ENCODE measurements at regions not wholly inside any gene's neighbourhood (a gene's known extent, or its start where the extent isn't known, plus 50 kb on each side); places are given as distances from the start of the nearest gene placed in this dataset.

GRCh38 chr7:32298408-32299132, 191.6 kb downstream of the LSM5 start:
- DNase-seq (ENCODE audit: low read depth), result no peak
- no peak for TF ChIP-seq CTCF (IDR thresholded peaks at IDR 0.05; ENCODE audit: low read depth, low read length, missing control alignments)
- no peak overlapping the region for H3K4me3 ChIP-seq (ENCODE audit: low read depth, low read length)

- TF ChIP-seq CTCF (IDR thresholded peaks at IDR 0.05; ENCODE audit: low read depth, low read length, missing control alignments), result no peak
- no peak overlapping the region for H3K4me3 ChIP-seq (ENCODE audit: low read depth, low read length)
- DNase-seq (ENCODE audit: low read depth), result no peak
These were observed 196.3 kb downstream of the LSM5 start for GRCh38 chr7:32293833-32294232.

GRCh38 chr7:32289651-32290414, 200.3 kb downstream of the LSM5 start:
- DNase-seq (ENCODE audit: low read depth), result no peak
- H3K4me3 ChIP-seq (ENCODE audit: low read depth, low read length), result no peak overlapping the region
- TF ChIP-seq CTCF (IDR thresholded peaks at IDR 0.05; ENCODE audit: low read depth, low read length, missing control alignments), result no peak

GRCh38 chr7:32285698-32286097, 204.5 kb downstream of the LSM5 start:
- TF ChIP-seq CTCF (IDR thresholded peaks at IDR 0.05; ENCODE audit: low read depth, low read length, missing control alignments), result no peak
- no peak overlapping the region for H3K4me3 ChIP-seq (ENCODE audit: low read depth, low read length)
- DNase-seq (ENCODE audit: low read depth), result no peak

- no peak for DNase-seq (ENCODE audit: low read depth)
- no peak for TF ChIP-seq CTCF (IDR thresholded peaks at IDR 0.05; ENCODE audit: low read depth, low read length, missing control alignments)
- no peak overlapping the region for H3K4me3 ChIP-seq (ENCODE audit: low read depth, low read length)
These were observed 206.6 kb downstream of the LSM5 start for GRCh38 chr7:32283546-32283945.

GRCh38 chr7:32279500-32279899, 209.3 kb upstream of the PDE1C start:
- no peak for DNase-seq (ENCODE audit: low read depth)
- no peak for TF ChIP-seq CTCF (IDR thresholded peaks at IDR 0.05; ENCODE audit: low read depth, low read length, missing control alignments)
- H3K4me3 ChIP-seq (ENCODE audit: low read depth, low read length), result no peak overlapping the region

Measured in GM12864 (cell line).